GM12878 (cell line): ENCODE measurements at regions not wholly inside any gene's neighbourhood (a gene's known extent, or its start where the extent isn't known, plus 50 kb on each side); places are given as distances from the start of the nearest gene placed in this dataset.

ENCODE experiments used
- ATAC-seq: fragments of 200-7000 bp; cut with Tn5 transposase; 3 replicates; pipeline ENCODE4 v1.9.1; 2020; ENCODE audit warnings: mild to moderate bottlenecking, moderate library complexity
- BruUV-seq: library from RNA; stranded (reverse); fragments of 400-500 nt; replicated peaks from 2 replicates; lab custom pipeline; 2021; lab: Mats Ljungman, UMichigan
- CTCF ChIA-PET: fragments of 300-600 bp; sonication (Branson Sonifier 250); formaldehyde crosslinking; extraction: SDS; loops from one replicate; lab custom pipeline; 2021; ENCODE audit warnings: inconsistent platforms; lab: Yijun Ruan, JAX
- POLR2A ChIA-PET: fragments of 350-600 bp; formaldehyde crosslinking; extraction: SDS; loops from one replicate; lab custom pipeline; 2021; ENCODE audit warnings: inconsistent platforms; lab: Charles Lee
- RAD21 ChIA-PET: fragments of 300-600 bp; sonication (Branson Sonifier 250); formaldehyde crosslinking; loops from one replicate; lab custom pipeline; 2023; ENCODE audit warnings: antibody characterized with exemption; ENCODE audit not compliant: unreplicated experiment; lab: Charles Lee
- SMC1A ChIA-PET: fragments of 300-600 bp; sonication (Branson Sonifier 250); formaldehyde crosslinking; loops from one replicate; lab custom pipeline; 2023; ENCODE audit not compliant: unreplicated experiment, uncharacterized antibody; lab: Charles Lee
- DNase-seq: peaks from one replicate; pipeline ENCODE4 v3.0.0-alpha.2; 2011; ENCODE audit warnings: low read depth, low spot score
- FAIRE-seq: peaks from 3 replicates; lab custom pipeline; 2011; peaks lifted over from hg19 to GRCh38; lab: Jason Lieb, UNC
- H2AFZ ChIP-seq: 2 replicates; pipeline ENCODE4 v1.6.0; 2011; ENCODE audit warnings: low read depth, low read length, control low read depth; ENCODE audit not compliant: control insufficient read depth
- H3K27ac ChIP-seq: 2 replicates; pipeline ENCODE4 v1.5.1; 2011; ENCODE audit warnings: control low read depth; ENCODE audit not compliant: control insufficient read depth, insufficient read depth
- H3K27me3 ChIP-seq, 2 experiments: replicated peaks in 1 of 2; 2 replicates each; pipeline versions ENCODE4 v1.6.0 to v1.6.1; 2011; ENCODE audit warnings: low read length in 1 of 2; ENCODE audit not compliant: control insufficient read depth in 2 of 2, insufficient read depth in 2 of 2
- H3K36me3 ChIP-seq, 2 experiments: 2 replicates each; pipeline ENCODE4 v1.5.1; 2011; ENCODE audit warnings: low read length in 1 of 2; ENCODE audit not compliant: control insufficient read depth in 2 of 2, insufficient read depth in 2 of 2
- H3K4me1 ChIP-seq: 2 replicates; pipeline ENCODE4 v1.6.1; 2011; ENCODE audit warnings: mild to moderate bottlenecking, low read length, moderate library complexity, mixed read lengths; ENCODE audit not compliant: control insufficient read depth, insufficient read depth
- H3K4me2 ChIP-seq: 2 replicates; pipeline ENCODE4 v1.6.0; 2011; ENCODE audit warnings: control low read depth; ENCODE audit not compliant: control insufficient read depth, insufficient read depth
- H3K4me3 ChIP-seq: fragments of 200-600 bp; sonication (generic); 2 replicates; pipeline ENCODE4 v1.5.1; 2016
- H3K79me2 ChIP-seq: 2 replicates; pipeline ENCODE4 v1.6.0; 2011; ENCODE audit warnings: low read length; ENCODE audit not compliant: control insufficient read depth, insufficient read depth
- H3K9ac ChIP-seq: 2 replicates; pipeline ENCODE4 v1.8.0; 2011; ENCODE audit warnings: low read length, control low read depth, mixed read lengths; ENCODE audit not compliant: control insufficient read depth, insufficient read depth
- H3K9me3 ChIP-seq: replicated peaks from 3 replicates; pipeline ENCODE4 v1.5.1; 2011; ENCODE audit warnings: mild to moderate bottlenecking, low read length; ENCODE audit not compliant: control insufficient read depth, insufficient read depth
- H4K20me1 ChIP-seq: 2 replicates; pipeline ENCODE4 v1.6.0; 2011; ENCODE audit not compliant: control insufficient read depth, insufficient read depth
- EP300 ChIP-seq, 2 experiments: fragments of 150-350 bp in 1 of 2; IDR thresholded peaks; 2 replicates each; pipeline ENCODE4 v1.6.1; 2011 to 2012; ENCODE audit warnings: low read depth in 2 of 2, low read length in 2 of 2, borderline replicate concordance in 1 of 2, improper control_type of control experiment in 1 of 2, inconsistent platforms in 1 of 2; ENCODE audit not compliant: control insufficient read depth in 1 of 2
- IKZF1 ChIP-seq: fragments of 450-650 bp; conservative IDR thresholded peaks from 2 replicates; pipeline ENCODE4 v1.6.1; 2017; ENCODE audit warnings: antibody characterized with exemption, mild to moderate bottlenecking
- KAT2A ChIP-seq: conservative IDR thresholded peaks from 2 replicates; pipeline ENCODE4 v1.6.1; 2011; ENCODE audit warnings: low read depth, low read length; ENCODE audit not compliant: control insufficient read depth
- MEF2A ChIP-seq: IDR thresholded peaks from 2 replicates; pipeline ENCODE4 v1.6.1; 2011; ENCODE audit warnings: low read depth, mild to moderate bottlenecking, low read length, moderate library complexity; ENCODE audit not compliant: insufficient read depth
- MTA2 ChIP-seq: fragments of 450-650 bp; IDR thresholded peaks from 2 replicates; pipeline ENCODE4 v1.6.1; 2016; ENCODE audit warnings: low read depth, mild to moderate bottlenecking, moderate library complexity
- MYC ChIP-seq: IDR thresholded peaks from 2 replicates; pipeline ENCODE4 v1.6.1; 2011; ENCODE audit warnings: mild to moderate bottlenecking, low read length, moderate library complexity, inconsistent platforms; ENCODE audit not compliant: insufficient read depth, insufficient replicate concordance, insufficient read length, severe bottlenecking
- RB1 ChIP-seq: fragments of 450-650 bp; formaldehyde crosslinking; IDR thresholded peaks from 2 replicates; pipeline ENCODE4 v1.6.1; 2017; ENCODE audit warnings: mild to moderate bottlenecking, borderline replicate concordance
- ZNF207 ChIP-seq: fragments of 450-650 bp; IDR thresholded peaks from 2 replicates; pipeline ENCODE4 v1.6.1; 2014; ENCODE audit warnings: antibody characterized with exemption, mild to moderate bottlenecking, borderline replicate concordance
- whole genome bisulfite sequencing: methylation state at CpG from one replicate; pipeline ENCODE4 v1.1.6; 2016; ENCODE audit warnings: low lambda C conversion rate; ENCODE audit not compliant: insufficient replicate concordance, insufficient coverage; ENCODE audit errors: missing lambda C conversion rate; 5-methylcytosine and 5-hydroxymethylcytosine counted together
- in situ Hi-C: fragments of 300-500 bp; cut with MboI; formaldehyde crosslinking; loops from 9 replicates; pipeline ENCODE4 v1.14.3; 2018; ENCODE audit warnings: mixed read lengths
- intact Hi-C: fragments of 100-400 bp; cut with micrococcal nuclease; formaldehyde crosslinking; loops from one replicate; pipeline ENCODE4 v1.14.2; 2022; ENCODE audit not compliant: unreplicated experiment
- TF ChIP-seq, protein P1 (sequence below): IDR thresholded peaks from 2 replicates; pipeline ENCODE4 v1.6.1; 2011; ENCODE audit warnings: low read depth, low read length, improper control_type of control experiment, borderline replicate concordance
- TF ChIP-seq, protein P2 (sequence below): fragments of 450-650 bp; IDR thresholded peaks from 2 replicates; pipeline ENCODE4 v1.6.1; 2017; ENCODE audit warnings: borderline replicate concordance
- TF ChIP-seq, protein P3 (sequence below): IDR thresholded peaks from 2 replicates; pipeline ENCODE4 v1.6.1; 2012; ENCODE audit warnings: improper control_type of control experiment, low read depth, low read length; ENCODE audit not compliant: insufficient replicate concordance

DNA sequence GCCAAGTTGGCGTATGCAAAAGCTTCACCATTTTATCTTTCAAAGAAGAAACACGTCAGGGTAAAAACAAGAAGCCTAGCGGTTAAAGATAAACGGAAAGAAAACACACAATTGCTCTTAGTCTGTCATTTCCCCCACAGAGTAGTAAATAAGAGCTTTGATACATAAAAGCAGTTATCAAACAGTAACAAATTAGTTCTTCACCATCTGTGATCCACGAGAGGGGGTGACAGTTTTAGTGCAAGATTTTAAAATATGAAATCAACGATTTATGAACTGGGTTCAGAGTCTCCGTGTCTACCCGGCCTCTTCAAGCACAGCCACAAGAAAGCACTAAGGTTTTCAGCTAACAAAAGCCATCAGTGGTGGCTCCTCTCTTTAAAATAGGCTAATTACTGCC, 703.9 kb upstream of the ID2 start (continued):
- no peak for TF ChIP-seq MTA2

DNA sequence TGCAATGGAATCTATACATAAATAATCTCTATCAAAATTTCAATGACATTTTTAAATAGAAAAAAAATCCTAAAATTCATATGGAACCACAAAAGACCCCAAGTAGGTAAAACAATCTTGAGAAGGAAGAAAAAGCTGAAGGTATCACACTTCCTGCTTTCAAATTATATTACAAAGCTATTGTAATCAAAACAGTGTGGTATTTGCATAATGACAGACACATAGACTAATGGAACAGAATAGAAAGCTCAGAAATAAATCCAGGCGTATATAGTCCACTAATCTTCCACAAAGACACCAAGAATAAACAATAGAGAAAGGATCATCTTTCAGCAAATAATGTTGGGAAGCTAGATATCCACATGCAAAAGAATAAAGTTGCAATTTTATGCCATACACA, 699.8 kb upstream of the ID2 start:
- no TSS peak for BruUV-seq
- SMC1A ChIA-PET: interaction anchor here (0.7 to 1.3 kb wide), 5 partner anchors 9 to 333 kb away, joined by 3 read pairs; no protein-coding TSS in a partner anchor
- CTCF ChIA-PET: interaction anchor here (0.7 kb wide), 1 partner anchor 579 kb away, joined by 3 read pairs; no protein-coding TSS in a partner anchor
- POLR2A ChIA-PET: no interaction called here
- intact Hi-C loops (no loop called here), in situ Hi-C loops (no loop called here)
- Histone ChIP-seq H4K20me1 (no peaks in the 10 kb centered on the region), H2AFZ (no peak overlapping the region), H3K36me3 (no peaks in the 10 kb centered on the region), H3K4me2 (no peak overlapping the region), H3K9ac (no peak overlapping the region), H3K9me3 (peaks cover 5% of the 10 kb centered on the region), H3K79me2 (no peaks in the 10 kb centered on the region), H3K27me3 (no peaks in the 10 kb centered on the region), H3K27ac (no peak overlapping the region), H3K4me1 (peaks cover 11% of the 10 kb centered on the region), H3K4me3 (no peak overlapping the region)
- WGBS: 0% methylated on average over 1 of the region's 1 CpG
- ATAC-seq (no peak), FAIRE-seq (no peak), DNase-seq (no peak)
- TF ChIP-seq RB1 (no peak), MEF2A (no peak), MYC (no peak), EP300 (IDR thresholded peaks at IDR 0.05; ENCODE audit: borderline replicate concordance in 1 of 2, control insufficient read depth in 1 of 2, low read depth in 2 of 2, low read length in 2 of 2) (no peak), ZNF207 (no peak), KAT2A (no peak), IKZF1 (no peak)
- TF ChIP-seq, protein P1, sequence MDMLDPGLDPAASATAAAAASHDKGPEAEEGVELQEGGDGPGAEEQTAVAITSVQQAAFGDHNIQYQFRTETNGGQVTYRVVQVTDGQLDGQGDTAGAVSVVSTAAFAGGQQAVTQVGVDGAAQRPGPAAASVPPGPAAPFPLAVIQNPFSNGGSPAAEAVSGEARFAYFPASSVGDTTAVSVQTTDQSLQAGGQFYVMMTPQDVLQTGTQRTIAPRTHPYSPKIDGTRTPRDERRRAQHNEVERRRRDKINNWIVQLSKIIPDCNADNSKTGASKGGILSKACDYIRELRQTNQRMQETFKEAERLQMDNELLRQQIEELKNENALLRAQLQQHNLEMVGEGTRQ: no peak
- TF ChIP-seq, protein P2, sequence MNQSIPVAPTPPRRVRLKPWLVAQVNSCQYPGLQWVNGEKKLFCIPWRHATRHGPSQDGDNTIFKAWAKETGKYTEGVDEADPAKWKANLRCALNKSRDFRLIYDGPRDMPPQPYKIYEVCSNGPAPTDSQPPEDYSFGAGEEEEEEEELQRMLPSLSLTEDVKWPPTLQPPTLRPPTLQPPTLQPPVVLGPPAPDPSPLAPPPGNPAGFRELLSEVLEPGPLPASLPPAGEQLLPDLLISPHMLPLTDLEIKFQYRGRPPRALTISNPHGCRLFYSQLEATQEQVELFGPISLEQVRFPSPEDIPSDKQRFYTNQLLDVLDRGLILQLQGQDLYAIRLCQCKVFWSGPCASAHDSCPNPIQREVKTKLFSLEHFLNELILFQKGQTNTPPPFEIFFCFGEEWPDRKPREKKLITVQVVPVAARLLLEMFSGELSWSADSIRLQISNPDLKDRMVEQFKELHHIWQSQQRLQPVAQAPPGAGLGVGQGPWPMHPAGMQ: no peak
- TF ChIP-seq, protein P3, sequence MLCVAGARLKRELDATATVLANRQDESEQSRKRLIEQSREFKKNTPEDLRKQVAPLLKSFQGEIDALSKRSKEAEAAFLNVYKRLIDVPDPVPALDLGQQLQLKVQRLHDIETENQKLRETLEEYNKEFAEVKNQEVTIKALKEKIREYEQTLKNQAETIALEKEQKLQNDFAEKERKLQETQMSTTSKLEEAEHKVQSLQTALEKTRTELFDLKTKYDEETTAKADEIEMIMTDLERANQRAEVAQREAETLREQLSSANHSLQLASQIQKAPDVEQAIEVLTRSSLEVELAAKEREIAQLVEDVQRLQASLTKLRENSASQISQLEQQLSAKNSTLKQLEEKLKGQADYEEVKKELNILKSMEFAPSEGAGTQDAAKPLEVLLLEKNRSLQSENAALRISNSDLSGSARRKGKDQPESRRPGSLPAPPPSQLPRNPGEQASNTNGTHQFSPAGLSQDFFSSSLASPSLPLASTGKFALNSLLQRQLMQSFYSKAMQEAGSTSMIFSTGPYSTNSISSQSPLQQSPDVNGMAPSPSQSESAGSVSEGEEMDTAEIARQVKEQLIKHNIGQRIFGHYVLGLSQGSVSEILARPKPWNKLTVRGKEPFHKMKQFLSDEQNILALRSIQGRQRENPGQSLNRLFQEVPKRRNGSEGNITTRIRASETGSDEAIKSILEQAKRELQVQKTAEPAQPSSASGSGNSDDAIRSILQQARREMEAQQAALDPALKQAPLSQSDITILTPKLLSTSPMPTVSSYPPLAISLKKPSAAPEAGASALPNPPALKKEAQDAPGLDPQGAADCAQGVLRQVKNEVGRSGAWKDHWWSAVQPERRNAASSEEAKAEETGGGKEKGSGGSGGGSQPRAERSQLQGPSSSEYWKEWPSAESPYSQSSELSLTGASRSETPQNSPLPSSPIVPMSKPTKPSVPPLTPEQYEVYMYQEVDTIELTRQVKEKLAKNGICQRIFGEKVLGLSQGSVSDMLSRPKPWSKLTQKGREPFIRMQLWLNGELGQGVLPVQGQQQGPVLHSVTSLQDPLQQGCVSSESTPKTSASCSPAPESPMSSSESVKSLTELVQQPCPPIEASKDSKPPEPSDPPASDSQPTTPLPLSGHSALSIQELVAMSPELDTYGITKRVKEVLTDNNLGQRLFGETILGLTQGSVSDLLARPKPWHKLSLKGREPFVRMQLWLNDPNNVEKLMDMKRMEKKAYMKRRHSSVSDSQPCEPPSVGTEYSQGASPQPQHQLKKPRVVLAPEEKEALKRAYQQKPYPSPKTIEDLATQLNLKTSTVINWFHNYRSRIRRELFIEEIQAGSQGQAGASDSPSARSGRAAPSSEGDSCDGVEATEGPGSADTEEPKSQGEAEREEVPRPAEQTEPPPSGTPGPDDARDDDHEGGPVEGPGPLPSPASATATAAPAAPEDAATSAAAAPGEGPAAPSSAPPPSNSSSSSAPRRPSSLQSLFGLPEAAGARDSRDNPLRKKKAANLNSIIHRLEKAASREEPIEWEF: no peak
- RAD21 ChIA-PET: interaction anchor here (1.1 kb wide), 1 partner anchor 11 kb away, joined by 3 read pairs; no protein-coding TSS in a partner anchor
